ENCODE measurements at regions not wholly inside any gene's neighbourhood (a gene's known extent, or its start where the extent isn't known, plus 50 kb on each side); places are given as distances from the start of the nearest gene placed in this dataset.
"Not testable (repeated sequence)": the region's sequence is repeated elsewhere in the genome, so short reads cannot be mapped to it uniquely, and the experiment has no call there.

DNA sequence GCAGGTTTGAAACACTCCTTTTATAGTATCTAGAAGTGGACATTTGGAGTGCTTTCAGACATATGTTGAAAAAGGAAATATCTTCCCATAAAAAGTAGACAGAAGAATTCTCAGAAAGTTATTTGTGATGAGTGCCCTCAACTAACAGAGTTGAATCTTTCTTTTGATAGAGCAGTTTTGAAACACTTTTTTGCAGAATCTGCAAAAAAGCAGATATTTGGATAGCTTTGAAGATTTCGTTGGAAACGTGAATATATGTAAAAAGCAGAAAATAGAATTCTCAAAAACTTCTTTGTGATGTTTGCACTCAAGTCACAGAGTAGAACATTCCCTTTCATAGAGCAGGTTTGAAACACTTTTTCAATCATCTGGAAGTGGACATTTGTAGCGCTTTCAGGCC, 676.4 kb upstream of the ZNF337 start:
- not testable (repeated sequence) for H3K4me1 ChIP-seq (ENCODE audit: insufficient read depth, low read length); H3K27me3 ChIP-seq (ENCODE audit: insufficient read depth, low read length); H3K9ac ChIP-seq (ENCODE audit: low read depth, low read length); H3K36me3 ChIP-seq (ENCODE audit: insufficient read depth, low read length); H3K27ac ChIP-seq (ENCODE audit: low read depth, low read length); H3K4me3 ChIP-seq (ENCODE audit: low read length)
- WGBS: 91% methylated on average over 3 of the region's 3 CpGs
- peaks cover 42% of the 10 kb centered on the region for H3K9me3 ChIP-seq (ENCODE audit: insufficient read depth, low read depth, low read length)

DNA sequence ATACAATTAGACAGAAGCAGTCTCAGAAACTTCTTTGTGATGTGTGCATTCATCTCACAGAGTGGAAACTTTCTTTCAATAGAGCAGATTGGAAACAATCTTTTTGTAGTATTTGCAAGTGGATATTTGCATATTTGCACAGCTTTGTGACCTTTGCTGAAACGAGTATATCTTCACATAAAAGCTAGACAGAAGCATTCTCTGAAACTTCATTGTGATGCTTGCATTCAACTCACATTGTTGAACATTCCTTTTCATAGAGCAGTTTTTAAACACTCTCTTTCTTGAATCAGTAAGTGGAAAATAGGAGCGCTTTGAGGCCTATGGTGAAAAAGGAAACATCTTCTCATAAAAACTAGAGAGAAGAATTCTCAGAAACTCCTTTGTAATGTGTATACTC, 657.9 kb upstream of the ZNF337 start:
- 91% methylated on average over 1 of the region's 2 CpGs for WGBS
- H3K4me1 ChIP-seq (ENCODE audit: insufficient read depth, low read length): no peaks in the 10 kb centered on the region

DNA sequence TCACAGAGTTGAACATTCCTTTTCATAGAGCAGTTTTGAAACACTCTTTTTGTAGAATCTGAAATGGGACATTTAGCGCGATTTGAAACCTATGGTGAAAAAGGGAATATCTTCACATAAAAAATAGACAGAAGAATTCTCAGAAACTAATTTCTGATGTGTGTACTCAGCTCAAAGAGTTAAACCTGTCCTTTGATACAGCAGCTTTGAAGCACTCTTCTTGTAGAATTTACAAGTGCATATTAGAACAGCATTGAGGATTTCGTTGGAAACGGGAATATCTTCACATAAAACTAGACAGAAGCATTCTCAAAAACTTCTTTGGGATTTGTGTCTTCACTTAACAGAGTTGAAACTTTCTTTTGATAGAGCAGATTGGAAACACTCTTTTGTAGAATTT, 650.7 kb upstream of the ZNF337 start:
- Histone ChIP-seq H3K4me1 (ENCODE audit: insufficient read depth, low read length) (no peaks in the 10 kb centered on the region), H3K9ac (ENCODE audit: low read depth, low read length) (no peak overlapping the region), H3K27me3 (ENCODE audit: insufficient read depth, low read length) (no peaks in the 10 kb centered on the region), H3K4me3 (ENCODE audit: low read length) (no peak overlapping the region), H3K9me3 (ENCODE audit: insufficient read depth, low read depth, low read length) (peaks cover 9% of the 10 kb centered on the region; the same call in 1 of the 2 replicates), H3K36me3 (ENCODE audit: insufficient read depth, low read length) (no peaks in the 10 kb centered on the region), H3K27ac (ENCODE audit: low read depth, low read length) (no peak overlapping the region)
- WGBS: 94% methylated on average over 2 of the region's 4 CpGs

More for the DNA sequence above, 657.9 kb upstream of the ZNF337 start:
- peaks cover 22% of the 10 kb centered on the region for H3K9me3 ChIP-seq (ENCODE audit: insufficient read depth, low read depth, low read length)
- H3K4me3 ChIP-seq (ENCODE audit: low read length): no peak overlapping the region
- no peaks in the 10 kb centered on the region for H3K36me3 ChIP-seq (ENCODE audit: insufficient read depth, low read length)
- no peaks in the 10 kb centered on the region for H3K27me3 ChIP-seq (ENCODE audit: insufficient read depth, low read length)
- no peak overlapping the region for H3K27ac ChIP-seq (ENCODE audit: low read depth, low read length)
- no peak overlapping the region for H3K9ac ChIP-seq (ENCODE audit: low read depth, low read length)

DNA sequence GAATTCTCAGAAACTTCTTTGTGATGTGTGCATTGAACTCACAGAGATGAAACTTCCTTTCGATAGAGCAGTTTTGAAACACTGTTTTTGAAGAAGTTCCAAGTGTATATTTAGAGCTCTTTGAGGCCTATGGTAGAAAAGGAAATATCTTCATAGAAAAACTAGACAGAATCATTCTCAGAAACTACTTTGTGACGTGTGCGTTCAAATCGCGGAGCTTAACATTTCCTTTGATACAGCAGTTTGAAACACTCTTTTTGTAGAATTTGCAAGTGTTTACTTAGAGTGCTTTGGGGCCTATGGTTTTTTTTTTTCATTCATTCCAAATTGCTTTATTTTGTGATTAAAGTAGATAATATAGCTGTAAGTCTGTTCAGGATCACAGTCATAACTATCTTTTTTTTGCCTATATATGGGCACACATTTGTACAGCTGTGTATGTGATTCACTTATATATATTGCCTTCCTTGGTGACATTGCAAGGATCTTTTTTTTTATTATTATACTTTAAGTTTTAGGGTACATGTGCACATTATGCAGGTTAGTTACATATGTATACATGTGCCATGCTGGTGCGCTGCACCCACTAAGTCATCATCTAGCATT, 643.9 kb upstream of the ZNF337 start:
- not testable (repeated sequence) for H3K4me1 ChIP-seq (ENCODE audit: insufficient read depth, low read length); H3K9me3 ChIP-seq (ENCODE audit: insufficient read depth, low read depth, low read length); H3K27ac ChIP-seq (ENCODE audit: low read depth, low read length); H3K27me3 ChIP-seq (ENCODE audit: insufficient read depth, low read length); H3K9ac ChIP-seq (ENCODE audit: low read depth, low read length); H3K4me3 ChIP-seq (ENCODE audit: low read length); H3K36me3 ChIP-seq (ENCODE audit: insufficient read depth, low read length)
- 94% methylated on average over 6 of the region's 6 CpGs for WGBS

DNA sequence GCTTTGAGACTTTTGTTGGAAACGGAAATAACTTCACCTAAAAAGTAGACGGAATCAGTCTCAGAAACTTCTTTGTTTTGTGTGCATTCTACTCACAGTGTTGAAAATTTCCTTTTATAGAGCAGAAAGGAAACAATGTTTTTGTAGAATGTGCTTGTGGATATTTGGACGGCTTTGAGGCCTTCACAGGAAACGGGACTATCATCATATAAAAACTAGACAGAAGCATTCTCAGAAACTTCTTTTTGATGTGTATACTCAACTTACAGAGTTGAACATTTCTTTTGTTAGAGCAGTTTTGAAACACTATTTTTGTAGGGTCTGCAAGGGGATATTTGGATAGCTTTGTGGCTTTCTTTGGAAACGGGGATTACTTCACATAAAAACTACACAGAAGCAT, 627.5 kb upstream of the ZNF337 start:
- H3K27me3 ChIP-seq (ENCODE audit: insufficient read depth, low read length): no peaks in the 10 kb centered on the region
- H3K9ac ChIP-seq (ENCODE audit: low read depth, low read length): no peak overlapping the region
- no peak overlapping the region for H3K4me3 ChIP-seq (ENCODE audit: low read length)
- 95% methylated on average over 2 of the region's 5 CpGs for WGBS
- H3K9me3 ChIP-seq (ENCODE audit: insufficient read depth, low read depth, low read length): no peaks in the 10 kb centered on the region
- no peaks in the 10 kb centered on the region for H3K36me3 ChIP-seq (ENCODE audit: insufficient read depth, low read length)
- H3K4me1 ChIP-seq (ENCODE audit: insufficient read depth, low read length): no peaks in the 10 kb centered on the region
- no peak overlapping the region for H3K27ac ChIP-seq (ENCODE audit: low read depth, low read length)

DNA sequence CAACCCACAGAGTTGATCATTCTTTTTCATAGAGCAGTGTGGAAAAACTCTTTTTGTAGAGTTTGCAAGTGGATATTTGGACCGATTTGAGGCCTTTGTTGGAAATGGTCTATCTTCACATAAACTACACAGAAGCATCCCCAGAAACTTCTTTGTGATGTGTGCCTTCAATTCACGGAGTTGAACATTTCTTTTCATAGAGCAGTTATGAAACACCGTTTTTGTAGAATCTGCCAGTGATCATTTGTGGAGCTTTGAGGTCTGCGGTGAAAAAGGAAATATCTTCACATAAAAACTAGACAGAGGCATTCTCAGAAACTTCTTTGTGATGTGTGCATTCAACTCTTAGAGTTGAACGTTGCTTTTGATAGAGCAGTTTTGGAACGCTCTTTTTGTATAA, 618.4 kb upstream of the ZNF337 start:
- Histone ChIP-seq H3K4me3 (ENCODE audit: low read length) (no peak overlapping the region), H3K9me3 (ENCODE audit: insufficient read depth, low read depth, low read length) (no peaks in the 10 kb centered on the region), H3K9ac (ENCODE audit: low read depth, low read length) (no peak overlapping the region), H3K27me3 (ENCODE audit: insufficient read depth, low read length) (no peaks in the 10 kb centered on the region), H3K27ac (ENCODE audit: low read depth, low read length) (no peak overlapping the region), H3K4me1 (ENCODE audit: insufficient read depth, low read length) (no peaks in the 10 kb centered on the region), H3K36me3 (ENCODE audit: insufficient read depth, low read length) (no peaks in the 10 kb centered on the region)
- 88% methylated on average over 5 of the region's 6 CpGs for WGBS

DNA sequence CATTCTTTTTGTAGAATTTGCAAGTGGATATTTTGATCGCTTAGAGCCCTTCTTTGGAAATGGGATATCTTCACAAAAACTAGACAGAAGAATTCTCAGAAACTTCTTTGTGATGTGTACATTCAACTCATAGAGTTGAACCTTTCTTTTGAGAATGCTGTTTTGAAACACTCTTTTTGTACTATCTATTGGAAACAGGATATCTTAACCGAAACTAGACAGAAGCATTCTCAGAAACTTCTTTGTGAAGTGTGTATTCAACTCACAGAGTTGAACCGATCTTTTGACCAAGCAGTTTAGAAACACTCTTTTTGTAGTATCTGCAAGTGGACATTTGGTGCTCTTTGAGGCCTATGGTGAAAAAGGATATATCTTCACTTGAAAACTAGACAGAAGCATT, 613.1 kb upstream of the ZNF337 start:
- H3K36me3 ChIP-seq (ENCODE audit: insufficient read depth, low read length); H3K4me3 ChIP-seq (ENCODE audit: low read length); H3K27ac ChIP-seq (ENCODE audit: low read depth, low read length); H3K4me1 ChIP-seq (ENCODE audit: insufficient read depth, low read length); H3K9ac ChIP-seq (ENCODE audit: low read depth, low read length); H3K9me3 ChIP-seq (ENCODE audit: insufficient read depth, low read depth, low read length); H3K27me3 ChIP-seq (ENCODE audit: insufficient read depth, low read length): not testable (repeated sequence)
- 80% methylated on average over 1 of the region's 3 CpGs for WGBS

DNA sequence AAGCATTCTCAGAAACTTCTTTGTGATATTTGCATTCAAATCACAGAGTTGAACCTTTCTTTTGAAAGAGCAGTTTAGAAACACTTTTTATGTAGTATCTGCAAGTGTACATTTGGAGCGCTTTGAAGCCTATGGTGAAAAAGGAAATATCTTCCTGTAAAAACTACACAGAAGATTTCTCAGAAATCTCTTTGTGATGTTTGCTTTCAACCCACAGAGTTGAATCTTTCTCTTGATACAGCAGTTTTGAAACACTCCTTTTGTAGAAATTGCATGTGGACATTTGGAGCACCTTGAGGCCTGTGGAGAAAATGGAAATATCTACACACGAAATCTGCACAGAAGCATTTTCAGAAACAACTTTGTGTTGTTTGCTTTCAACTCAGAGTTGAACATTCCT, 612.3 kb upstream of the ZNF337 start:
- no peaks in the 10 kb centered on the region for H3K27me3 ChIP-seq (ENCODE audit: insufficient read depth, low read length)
- no peaks in the 10 kb centered on the region for H3K36me3 ChIP-seq (ENCODE audit: insufficient read depth, low read length)
- no peak overlapping the region for H3K27ac ChIP-seq (ENCODE audit: low read depth, low read length)
- 100% methylated on average over 1 of the region's 2 CpGs for WGBS
- no peak overlapping the region for H3K9ac ChIP-seq (ENCODE audit: low read depth, low read length)
- no peak overlapping the region for H3K4me3 ChIP-seq (ENCODE audit: low read length)
- no peaks in the 10 kb centered on the region for H3K9me3 ChIP-seq (ENCODE audit: insufficient read depth, low read depth, low read length)
- no peaks in the 10 kb centered on the region for H3K4me1 ChIP-seq (ENCODE audit: insufficient read depth, low read length)

DNA sequence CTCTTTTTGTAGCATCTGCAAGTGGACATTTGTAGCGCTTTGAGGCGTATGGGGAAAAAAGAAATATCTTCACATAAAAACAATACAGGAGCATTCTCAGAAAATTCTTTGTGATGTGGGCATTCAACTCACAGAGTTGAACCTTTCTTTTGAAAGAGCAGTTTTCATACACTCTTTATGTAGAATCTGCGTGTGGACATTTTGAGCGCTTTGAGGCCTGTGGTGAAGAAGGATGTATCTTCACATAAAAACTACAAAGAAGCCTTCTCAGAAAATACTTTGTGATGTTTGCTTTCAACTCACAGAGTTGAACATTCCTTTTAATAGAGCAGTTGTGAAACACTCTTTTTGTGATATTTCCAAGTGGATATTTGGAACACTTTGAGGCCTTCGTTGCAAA, 598.4 kb upstream of the ZNF337 start:
- no peak overlapping the region for H3K4me3 ChIP-seq (ENCODE audit: low read length)
- no peaks in the 10 kb centered on the region for H3K27me3 ChIP-seq (ENCODE audit: insufficient read depth, low read length)
- H3K36me3 ChIP-seq (ENCODE audit: insufficient read depth, low read length): no peaks in the 10 kb centered on the region
- no peaks in the 10 kb centered on the region for H3K4me1 ChIP-seq (ENCODE audit: insufficient read depth, low read length)
- no peak overlapping the region for H3K9ac ChIP-seq (ENCODE audit: low read depth, low read length)
- no peak overlapping the region for H3K27ac ChIP-seq (ENCODE audit: low read depth, low read length)
- H3K9me3 ChIP-seq (ENCODE audit: insufficient read depth, low read depth, low read length): peaks cover 1% of the 10 kb centered on the region; the same call in 1 of the 2 replicates
- 96% methylated on average over 3 of the region's 5 CpGs for WGBS

DNA sequence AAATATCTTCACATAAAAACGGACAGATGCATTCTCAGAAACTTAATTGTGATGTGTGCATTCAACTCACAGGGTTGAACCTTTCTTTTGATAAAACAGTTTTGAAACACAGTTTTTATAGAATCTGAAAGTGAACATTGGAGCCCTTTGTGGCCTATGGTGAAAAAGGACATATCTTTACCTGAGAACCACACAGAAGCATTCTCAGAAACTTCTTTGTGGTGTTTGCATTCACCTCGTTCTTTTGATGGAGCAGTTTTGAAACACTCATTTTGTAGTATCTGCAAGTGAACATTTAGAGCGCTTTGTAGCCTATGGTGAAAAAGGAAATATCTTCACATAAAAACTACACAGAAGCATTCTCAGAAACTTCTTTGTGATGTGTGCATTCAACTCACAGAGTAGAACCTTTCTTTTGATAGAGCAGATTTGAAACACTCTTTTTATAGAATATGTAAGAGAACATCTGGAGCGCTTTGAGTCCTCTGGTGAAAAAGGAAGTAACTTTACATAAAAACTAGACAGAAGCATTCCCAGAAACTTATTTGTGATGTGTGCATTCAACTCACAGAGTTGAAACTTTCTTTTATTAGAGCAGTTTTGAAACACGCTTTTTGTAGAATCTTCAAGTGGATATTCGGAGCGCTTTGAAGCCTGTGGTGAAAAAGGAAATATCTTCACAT, 591.9 kb upstream of the ZNF337 start:
- H3K36me3 ChIP-seq (ENCODE audit: insufficient read depth, low read length); H3K4me1 ChIP-seq (ENCODE audit: insufficient read depth, low read length); H3K4me3 ChIP-seq (ENCODE audit: low read length); H3K9me3 ChIP-seq (ENCODE audit: insufficient read depth, low read depth, low read length); H3K27ac ChIP-seq (ENCODE audit: low read depth, low read length); H3K9ac ChIP-seq (ENCODE audit: low read depth, low read length); H3K27me3 ChIP-seq (ENCODE audit: insufficient read depth, low read length): not testable (repeated sequence)
- WGBS: 94% methylated on average over 3 of the region's 7 CpGs

DNA sequence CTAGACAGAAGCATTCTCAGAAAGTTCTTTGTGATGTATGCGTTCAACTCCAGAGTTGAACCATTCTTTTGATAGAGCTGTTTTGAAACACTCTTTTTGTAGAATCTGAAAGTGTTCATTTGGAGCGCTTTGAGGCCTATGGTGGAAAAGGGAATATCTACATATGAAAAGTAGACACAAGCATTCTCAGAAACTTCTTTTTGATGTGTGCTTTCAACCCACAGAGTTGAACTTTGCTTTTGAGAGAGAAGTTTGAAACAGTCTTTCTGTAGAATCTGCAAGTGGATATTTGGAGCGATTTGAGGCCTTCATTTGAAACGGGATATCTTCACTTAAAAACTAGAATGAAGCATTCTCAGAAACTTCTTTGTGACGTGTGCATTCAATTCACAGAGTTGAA, 582.6 kb upstream of the ZNF337 start:
- H3K36me3 ChIP-seq (ENCODE audit: insufficient read depth, low read length): no peaks in the 10 kb centered on the region
- H3K27me3 ChIP-seq (ENCODE audit: insufficient read depth, low read length): no peaks in the 10 kb centered on the region
- H3K4me1 ChIP-seq (ENCODE audit: insufficient read depth, low read length): no peaks in the 10 kb centered on the region
- no peak overlapping the region for H3K4me3 ChIP-seq (ENCODE audit: low read length)
- WGBS: 94% methylated on average over 5 of the region's 5 CpGs
- no peaks in the 10 kb centered on the region for H3K9me3 ChIP-seq (ENCODE audit: insufficient read depth, low read depth, low read length)
- H3K9ac ChIP-seq (ENCODE audit: low read depth, low read length): no peak overlapping the region
- no peak overlapping the region for H3K27ac ChIP-seq (ENCODE audit: low read depth, low read length)

DNA sequence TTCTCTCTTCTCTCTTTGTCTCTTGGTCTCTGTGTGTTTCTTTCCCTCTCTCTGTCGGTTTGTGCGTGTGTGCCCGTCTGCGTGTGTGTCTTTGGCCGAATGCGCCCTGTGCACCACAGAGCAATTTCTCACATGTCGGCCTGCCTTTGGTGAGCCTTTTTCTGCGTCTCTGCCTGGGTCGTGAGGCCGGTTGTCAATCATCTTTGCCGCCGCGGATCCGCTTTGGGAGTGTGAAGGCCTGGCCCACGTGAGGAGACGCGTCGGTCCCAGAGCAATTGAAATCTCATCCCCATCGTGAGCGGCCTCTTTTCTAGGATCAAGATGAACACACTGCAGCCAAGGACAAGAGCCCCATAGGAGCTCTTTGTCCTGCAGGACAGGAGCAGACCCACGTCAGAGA, 580.7 kb upstream of the ZNF337 start:
- 96% methylated on average over 21 of the region's 21 CpGs for WGBS
- Histone ChIP-seq H3K27ac (ENCODE audit: low read depth, low read length) (no peak overlapping the region), H3K4me1 (ENCODE audit: insufficient read depth, low read length) (no peaks in the 10 kb centered on the region), H3K9me3 (ENCODE audit: insufficient read depth, low read depth, low read length) (no peaks in the 10 kb centered on the region), H3K27me3 (ENCODE audit: insufficient read depth, low read length) (no peaks in the 10 kb centered on the region), H3K9ac (ENCODE audit: low read depth, low read length) (no peak overlapping the region), H3K4me3 (ENCODE audit: low read length) (no peak overlapping the region), H3K36me3 (ENCODE audit: insufficient read depth, low read length) (no peaks in the 10 kb centered on the region)

Data from HUES64 (cell line).